GM23248 (cell line): ENCODE measurements at regions not wholly inside any gene's neighbourhood (a gene's known extent, or its start where the extent isn't known, plus 50 kb on each side); places are given as distances from the start of the nearest gene placed in this dataset.

Experiments
- DNase-seq: peaks from one replicate; pipeline ENCODE4 v3.0.0-alpha.2; 2015
- H2AFZ ChIP-seq: fragments of 200-600 bp; sonication (generic); 2 replicates; pipeline ENCODE4 v1.6.1; 2016; ENCODE audit warnings: antibody characterized with exemption
- H3F3A ChIP-seq: fragments of 200-600 bp; sonication (generic); 2 replicates; pipeline ENCODE4 v1.6.1; 2016; ENCODE audit warnings: mild to moderate bottlenecking, antibody characterized with exemption, mixed run types; ENCODE audit not compliant: insufficient read depth
- H3K27ac ChIP-seq: fragments of 200-600 bp; sonication (generic); 2 replicates; pipeline ENCODE4 v1.5.1; 2016; ENCODE audit warnings: mild to moderate bottlenecking
- H3K27me3 ChIP-seq: fragments of 200-600 bp; sonication (generic); replicated peaks from 2 replicates; pipeline ENCODE4 v1.6.1; 2016; ENCODE audit warnings: mild to moderate bottlenecking; ENCODE audit not compliant: insufficient read depth
- H3K36me3 ChIP-seq: fragments of 200-600 bp; sonication (generic); 2 replicates; pipeline ENCODE4 v1.6.1; 2016; ENCODE audit warnings: low read depth, mild to moderate bottlenecking
- H3K4me1 ChIP-seq: fragments of 200-600 bp; sonication (generic); 2 replicates; pipeline ENCODE4 v1.6.1; 2016; ENCODE audit warnings: mild to moderate bottlenecking; ENCODE audit not compliant: insufficient read depth
- H3K4me2 ChIP-seq: fragments of 200-600 bp; sonication (generic); one replicate; pipeline ENCODE4 v1.6.1; 2016; ENCODE audit warnings: mild to moderate bottlenecking; ENCODE audit not compliant: unreplicated experiment
- H3K4me3 ChIP-seq: fragments of 200-600 bp; sonication (generic); 2 replicates; pipeline ENCODE4 v1.5.1; 2016; ENCODE audit warnings: mild to moderate bottlenecking
- H3K79me2 ChIP-seq: fragments of 200-600 bp; sonication (generic); 2 replicates; pipeline ENCODE4 v1.6.1; 2016; ENCODE audit warnings: mild to moderate bottlenecking; ENCODE audit not compliant: insufficient read depth
- H3K9ac ChIP-seq: fragments of 200-600 bp; sonication (generic); 2 replicates; pipeline ENCODE4 v1.6.1; 2016; ENCODE audit warnings: mild to moderate bottlenecking
- H3K9me2 ChIP-seq: fragments of 200-600 bp; sonication (generic); 2 replicates; pipeline ENCODE4 v1.6.1; 2016; ENCODE audit warnings: mixed run types, mild to moderate bottlenecking, moderate library complexity; ENCODE audit not compliant: insufficient read depth
- H3K9me3 ChIP-seq: fragments of 200-600 bp; sonication (generic); one replicate; pipeline ENCODE4 v1.6.1; 2017; ENCODE audit warnings: low read depth
- H4K20me1 ChIP-seq: fragments of 200-600 bp; sonication (generic); 2 replicates; pipeline ENCODE4 v1.6.0; 2016; ENCODE audit not compliant: insufficient read depth
- EZH2 ChIP-seq: fragments of 200-600 bp; sonication (generic); IDR thresholded peaks from 2 replicates; pipeline ENCODE4 v1.6.1; 2018; ENCODE audit warnings: antibody characterized with exemption, mild to moderate bottlenecking; ENCODE audit not compliant: insufficient read depth, poor library complexity, severe bottlenecking
- EZH2phosphoT487 ChIP-seq: fragments of 200-600 bp; sonication (generic); IDR thresholded peaks from 2 replicates; pipeline ENCODE4 v1.6.1; 2018; ENCODE audit warnings: antibody characterized with exemption, moderate library complexity, mild to moderate bottlenecking, low read depth; ENCODE audit not compliant: insufficient read depth
- WGBS, 2 experiments: methylation state at CpG; one replicate each; pipeline ENCODE4 v1.1.6; 2015 to 2017; ENCODE audit warnings: low lambda C conversion rate in 2 of 2, low coverage in 1 of 2; ENCODE audit errors: missing lambda C conversion rate in 2 of 2; 5-methylcytosine and 5-hydroxymethylcytosine counted together
- in situ Hi-C: fragments of 300-500 bp; cut with MboI; formaldehyde crosslinking; loops from 2 replicates; pipeline ENCODE4 v1.15.0; 2020

DNA sequence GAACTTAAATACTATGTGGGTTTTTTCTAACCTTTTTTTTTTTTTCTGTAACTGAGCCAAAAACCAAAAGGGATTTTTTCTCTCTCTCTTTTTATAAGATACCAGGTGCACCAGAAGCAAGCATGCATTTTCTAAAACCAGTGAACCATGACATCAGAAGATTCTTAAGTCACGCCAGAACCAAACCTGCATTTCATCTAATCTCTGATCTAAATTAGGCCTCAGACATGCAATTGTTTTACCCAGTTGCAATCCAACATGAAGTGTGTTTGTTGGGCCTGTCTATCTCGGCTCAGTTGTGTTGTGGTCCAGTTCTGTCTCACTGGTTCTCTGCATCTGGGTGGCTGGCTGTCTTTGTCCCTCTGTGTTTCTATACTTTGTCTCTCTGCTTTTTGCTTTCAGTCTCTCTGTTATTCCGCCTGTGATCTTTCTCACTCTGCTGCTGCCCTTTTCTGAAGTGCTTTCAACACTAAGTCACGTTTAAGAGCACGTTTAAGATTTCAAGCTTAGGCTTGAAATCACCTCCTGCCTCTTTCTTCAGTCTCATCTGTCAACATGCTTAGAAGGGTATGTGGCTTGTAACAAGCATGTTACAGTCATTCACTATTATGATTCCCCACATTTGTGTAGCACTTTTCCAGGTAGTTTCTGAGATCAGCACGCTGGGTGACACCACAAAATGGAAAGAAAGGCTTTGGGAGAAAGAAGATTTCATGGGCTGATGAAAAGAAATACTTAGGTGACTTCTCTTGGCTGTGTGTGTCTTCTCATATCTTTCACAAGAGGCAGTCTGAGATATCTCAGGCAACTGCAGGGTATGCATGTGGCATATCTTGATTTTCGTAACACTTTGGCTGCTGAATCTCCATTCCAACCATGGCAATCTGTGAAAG, 488.9 kb downstream of the SHISA9 start:
- WGBS, 2 experiments, result 2 to 3% methylated on average over 7 of the region's 7 CpGs
- no peaks in the 10 kb centered on the region for H3K9me3 ChIP-seq
- H3K4me1 ChIP-seq, result no peaks in the 10 kb centered on the region
- H3K9ac ChIP-seq, result no peak overlapping the region
- H3K79me2 ChIP-seq, result no peaks in the 10 kb centered on the region
- no peak overlapping the region for H3K4me2 ChIP-seq
- no peaks in the 10 kb centered on the region for H3F3A ChIP-seq
- no peak overlapping the region for H2AFZ ChIP-seq
- H3K36me3 ChIP-seq, result no peaks in the 10 kb centered on the region
- no peak for TF ChIP-seq EZH2phosphoT487
- in situ Hi-C loops, result no loop called here
- no peak overlapping the region for H3K4me3 ChIP-seq
- H3K27me3 ChIP-seq, result no peaks in the 10 kb centered on the region
- H4K20me1 ChIP-seq, result no peaks in the 10 kb centered on the region
- H3K27ac ChIP-seq, result no peak overlapping the region
- no peaks in the 10 kb centered on the region for H3K9me2 ChIP-seq
- no peak for DNase-seq

DNA sequence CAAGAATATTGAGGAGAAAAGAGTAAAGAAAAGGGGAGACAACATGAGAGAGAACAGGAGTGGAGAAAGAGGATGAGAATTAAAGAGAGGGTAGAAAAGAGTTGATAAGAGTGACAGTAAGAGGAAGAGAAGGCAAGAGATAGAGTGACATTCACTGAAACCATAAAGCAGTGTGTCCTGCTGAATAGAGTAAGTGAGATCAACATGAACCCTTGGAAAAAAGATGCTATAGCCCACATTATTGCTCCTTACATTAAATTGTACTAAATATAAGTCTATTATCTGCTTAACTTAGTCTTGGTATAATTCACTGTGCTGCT, 489.5 kb downstream of the SHISA9 start:
- Histone ChIP-seq H3K4me3 (no peak overlapping the region), H3K79me2 (no peaks in the 10 kb centered on the region), H2AFZ (no peak overlapping the region), H3K27me3 (no peaks in the 10 kb centered on the region), H3K9me3 (no peaks in the 10 kb centered on the region), H3K27ac (no peak overlapping the region), H4K20me1 (no peaks in the 10 kb centered on the region), H3K4me1 (no peaks in the 10 kb centered on the region), H3K4me2 (no peak overlapping the region), H3F3A (no peaks in the 10 kb centered on the region), H3K9ac (no peak overlapping the region), H3K36me3 (no peaks in the 10 kb centered on the region), H3K9me2 (no peaks in the 10 kb centered on the region)
- no peak for DNase-seq
- in situ Hi-C loops, result no loop called here
- TF ChIP-seq EZH2phosphoT487 (no peak), EZH2 (no peak)

DNA sequence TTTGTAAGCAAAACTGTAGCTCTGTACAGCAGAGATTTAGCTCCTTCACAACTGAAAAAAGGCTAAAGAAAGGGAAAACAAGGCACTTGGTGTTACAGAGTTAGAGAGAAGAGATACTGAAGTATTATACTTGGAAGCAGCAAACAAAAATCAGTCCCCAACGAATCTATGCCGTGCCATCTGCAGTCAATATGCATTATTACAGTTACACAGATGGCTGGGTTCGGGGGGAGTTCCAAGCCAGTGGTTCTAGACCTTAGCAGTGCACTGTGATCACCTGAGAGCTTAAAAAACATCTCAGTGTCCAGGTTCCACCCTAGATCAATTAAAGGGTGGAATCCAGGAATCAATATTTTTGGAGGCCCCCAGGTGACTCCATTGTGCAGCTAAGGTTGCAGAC, 489.9 kb downstream of the SHISA9 start:
- Histone ChIP-seq H3K4me1 (no peaks in the 10 kb centered on the region), H3K9ac (no peak overlapping the region), H3K9me3 (no peaks in the 10 kb centered on the region), H3K4me3 (no peak overlapping the region), H3K27ac (no peak overlapping the region), H3F3A (no peaks in the 10 kb centered on the region), H3K27me3 (no peaks in the 10 kb centered on the region), H3K4me2 (no peak overlapping the region), H3K36me3 (no peaks in the 10 kb centered on the region), H4K20me1 (no peaks in the 10 kb centered on the region), H2AFZ (no peak overlapping the region), H3K9me2 (no peaks in the 10 kb centered on the region), H3K79me2 (no peaks in the 10 kb centered on the region)
- DNase-seq, result no peak
- in situ Hi-C loops, result no loop called here
- no peak for TF ChIP-seq EZH2phosphoT487
- TF ChIP-seq EZH2, result no peak
- 0% methylated on average over 3 of the region's 3 CpGs for WGBS, 2 experiments

DNA sequence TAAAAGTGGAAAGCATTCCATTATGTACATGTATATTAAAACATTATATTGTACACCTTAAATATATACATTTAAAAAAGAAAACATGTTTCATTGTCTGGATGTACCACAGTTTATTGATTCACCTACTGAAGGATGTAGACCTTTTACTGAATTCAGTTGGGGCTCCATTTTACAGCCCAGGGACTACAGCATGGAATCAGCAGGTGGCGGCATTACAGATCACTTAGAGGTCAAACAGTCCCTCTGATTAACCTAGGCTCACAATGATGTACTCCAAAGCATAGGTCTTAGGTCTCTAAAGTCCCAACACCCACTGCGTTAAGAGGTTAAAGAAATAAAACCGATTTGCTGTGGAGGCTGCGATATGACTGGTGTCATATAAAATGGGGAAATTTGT, 490.9 kb downstream of the SHISA9 start:
- H4K20me1 ChIP-seq, result no peaks in the 10 kb centered on the region
- WGBS, 2 experiments, result 31 to 35% methylated on average over 4 of the region's 4 CpGs
- no peaks in the 10 kb centered on the region for H3F3A ChIP-seq
- no peak overlapping the region for H2AFZ ChIP-seq
- no peaks in the 10 kb centered on the region for H3K36me3 ChIP-seq
- H3K9me2 ChIP-seq, result no peaks in the 10 kb centered on the region
- H3K9me3 ChIP-seq, result no peaks in the 10 kb centered on the region
- H3K27me3 ChIP-seq, result no peaks in the 10 kb centered on the region
- no peak for DNase-seq
- H3K4me1 ChIP-seq, result no peaks in the 10 kb centered on the region
- H3K4me2 ChIP-seq, result no peak overlapping the region
- H3K79me2 ChIP-seq, result no peaks in the 10 kb centered on the region
- H3K27ac ChIP-seq, result no peak overlapping the region
- no peak for TF ChIP-seq EZH2
- TF ChIP-seq EZH2phosphoT487, result no peak
- in situ Hi-C loops, result no loop called here
- H3K4me3 ChIP-seq, result no peak overlapping the region
- no peak overlapping the region for H3K9ac ChIP-seq

DNA sequence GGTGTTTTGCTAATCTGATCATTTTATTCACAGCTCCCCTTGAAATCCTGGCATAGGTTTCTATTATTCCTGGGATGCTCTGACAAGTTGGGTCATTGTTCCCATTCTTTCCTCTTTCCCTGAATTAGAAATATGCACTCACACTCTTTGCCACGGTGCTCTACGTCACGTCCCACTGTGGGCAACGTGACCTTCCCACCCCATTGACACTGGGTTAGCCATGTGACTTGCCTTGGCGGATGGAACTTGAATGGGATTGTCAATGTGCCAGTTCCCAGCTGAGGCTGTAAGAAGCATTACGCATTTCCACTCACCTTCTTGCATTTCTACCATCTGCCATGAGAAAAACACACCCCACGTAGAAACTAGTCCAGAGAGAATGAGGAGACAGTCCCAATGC, 492.4 kb downstream of the SHISA9 start:
- DNase-seq, result no peak
- H3K9me3 ChIP-seq, result no peaks in the 10 kb centered on the region
- H3K9ac ChIP-seq, result no peak overlapping the region
- no peaks in the 10 kb centered on the region for H3K4me1 ChIP-seq
- H3K79me2 ChIP-seq, result no peaks in the 10 kb centered on the region
- no peaks in the 10 kb centered on the region for H3F3A ChIP-seq
- 15 to 22% methylated on average over 7 of the region's 7 CpGs for WGBS, 2 experiments
- no peaks in the 10 kb centered on the region for H4K20me1 ChIP-seq
- no peaks in the 10 kb centered on the region for H3K36me3 ChIP-seq
- H3K4me3 ChIP-seq, result no peak overlapping the region
- H3K9me2 ChIP-seq, result no peaks in the 10 kb centered on the region
- in situ Hi-C loops, result no loop called here
- no peaks in the 10 kb centered on the region for H3K27me3 ChIP-seq
- H3K27ac ChIP-seq, result no peak overlapping the region
- TF ChIP-seq EZH2 (no peak), EZH2phosphoT487 (no peak)
- no peak overlapping the region for H3K4me2 ChIP-seq
- H2AFZ ChIP-seq, result no peak overlapping the region
